NOMO-1 treated with dmso at 0.1 percent for 144 hours (cell line): ENCODE measurements at regions not wholly inside any gene's neighbourhood (a gene's known extent, or its start where the extent isn't known, plus 50 kb on each side); places are given as distances from the start of the nearest gene placed in this dataset.

Experiments used
- DNase-seq: peaks from one replicate; lab custom pipeline; 2025; ENCODE audit not compliant: unreplicated experiment; lab: John Stamatoyannopoulos, UW

- DNase-seq = no peak
Observed at GRCh38 chr1:83596331-83596730, 402.6 kb downstream of the TTLL7 start.

GRCh38 chr1:83593073-83593472 is 405.9 kb downstream of the TTLL7 start:
- DNase-seq = no peak

- DNase-seq = no peak
Observed at GRCh38 chr1:83588140-83588539, 410.8 kb downstream of the TTLL7 start.

GRCh38 chr1:83583351-83584014 is 415.4 kb downstream of the TTLL7 start:
- DNase-seq = no peak

- no peak for DNase-seq
Observed at GRCh38 chr1:83581747-83582146, 417.2 kb downstream of the TTLL7 start.

- DNase-seq = no peak
Observed at GRCh38 chr1:83574791-83575190, 424.1 kb downstream of the TTLL7 start.

- DNase-seq = no peak
Observed at GRCh38 chr1:83573776-83574175, 425.2 kb downstream of the TTLL7 start.

- no peak for DNase-seq
Observed at GRCh38 chr1:83571536-83571935, 427.4 kb downstream of the TTLL7 start.

GRCh38 chr1:83561346-83561745 is 437.6 kb downstream of the TTLL7 start:
- no peak for DNase-seq

GRCh38 chr1:83559129-83559840 is 439.6 kb downstream of the TTLL7 start:
- DNase-seq = no peak

- no peak for DNase-seq
Observed at GRCh38 chr1:83555871-83556270, 443.1 kb downstream of the TTLL7 start.

- DNase-seq = no peak
Observed at GRCh38 chr1:83554174-83554573, 444.8 kb downstream of the TTLL7 start.

GRCh38 chr1:83552820-83553219 is 446.1 kb downstream of the TTLL7 start:
- no peak for DNase-seq

GRCh38 chr1:83548311-83548710 is 450.6 kb downstream of the TTLL7 start:
- no peak for DNase-seq

- DNase-seq = no peak
Observed at GRCh38 chr1:83547901-83548300, 451.0 kb downstream of the TTLL7 start.

GRCh38 chr1:83546874-83547273 is 452.1 kb downstream of the TTLL7 start:
- no peak for DNase-seq

- no peak for DNase-seq
Observed at GRCh38 chr1:83545066-83545862, 453.7 kb downstream of the TTLL7 start.

- DNase-seq = no peak
Observed at GRCh38 chr1:83543222-83543973, 455.5 kb downstream of the TTLL7 start.

GRCh38 chr1:83531521-83532309 is 467.2 kb downstream of the TTLL7 start:
- no peak for DNase-seq

- no peak for DNase-seq
Observed at GRCh38 chr1:83530506-83530905, 468.4 kb downstream of the TTLL7 start.
